GM18505 (cell line): ENCODE measurements at regions not wholly inside any gene's neighbourhood (a gene's known extent, or its start where the extent isn't known, plus 50 kb on each side); places are given as distances from the start of the nearest gene placed in this dataset.
"Not testable (repeated sequence)": the region's sequence is repeated elsewhere in the genome, so short reads cannot be mapped to it uniquely, and the experiment has no call there.

ENCODE experiments used
- ATAC-seq: cut with Tn5 transposase; IDR thresholded peaks from one replicate; pipeline ENCODE4 v1.9.1; 2021; ENCODE audit not compliant: unreplicated experiment
- POLR2A ChIP-seq: IDR thresholded peaks from 4 replicates; pipeline ENCODE4 v1.6.1; 2011; ENCODE audit warnings: borderline replicate concordance; ENCODE audit not compliant: insufficient read depth, insufficient read length; ENCODE audit errors: extremely low read depth

DNA sequence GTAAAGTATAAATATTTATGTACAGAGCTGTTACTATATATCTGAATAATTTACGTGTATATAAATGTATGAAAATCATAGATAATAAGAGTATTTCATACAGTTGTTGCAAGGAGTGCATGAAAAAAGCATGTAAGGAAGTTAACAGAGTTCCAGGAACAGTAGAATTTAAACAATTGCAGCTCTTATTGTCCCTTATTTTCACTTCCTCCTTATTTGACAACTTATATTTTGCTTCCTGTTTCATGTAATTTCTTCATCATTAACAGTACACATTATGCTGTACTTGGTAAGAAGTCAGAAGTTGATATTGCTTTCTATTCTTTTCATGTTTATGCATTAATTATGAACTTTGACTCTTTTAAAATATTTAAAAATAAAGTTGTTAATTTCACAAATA is 681.5 kb downstream of the LRRIQ3 start:
- no peak for ATAC-seq
- no peak for TF ChIP-seq POLR2A

DNA sequence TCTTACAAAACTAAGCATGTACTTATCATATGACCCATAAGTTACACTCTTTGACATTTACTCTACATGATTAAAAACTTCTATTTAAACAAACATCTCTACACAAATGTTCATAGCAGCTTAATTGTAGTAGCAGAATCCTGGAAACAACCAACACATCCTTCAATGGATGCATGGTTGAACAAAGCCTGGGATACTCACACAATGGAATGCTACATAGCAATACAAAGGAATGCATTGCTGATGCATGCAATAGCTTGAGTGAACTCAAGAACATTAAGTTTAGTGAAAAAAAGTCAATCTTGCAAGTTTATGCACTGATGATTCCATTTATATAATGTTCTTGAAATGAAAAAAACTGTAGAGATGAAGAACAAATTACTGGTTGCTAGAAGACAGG is 686.9 kb downstream of the LRRIQ3 start:
- ATAC-seq = no peak
- no peak for TF ChIP-seq POLR2A

DNA sequence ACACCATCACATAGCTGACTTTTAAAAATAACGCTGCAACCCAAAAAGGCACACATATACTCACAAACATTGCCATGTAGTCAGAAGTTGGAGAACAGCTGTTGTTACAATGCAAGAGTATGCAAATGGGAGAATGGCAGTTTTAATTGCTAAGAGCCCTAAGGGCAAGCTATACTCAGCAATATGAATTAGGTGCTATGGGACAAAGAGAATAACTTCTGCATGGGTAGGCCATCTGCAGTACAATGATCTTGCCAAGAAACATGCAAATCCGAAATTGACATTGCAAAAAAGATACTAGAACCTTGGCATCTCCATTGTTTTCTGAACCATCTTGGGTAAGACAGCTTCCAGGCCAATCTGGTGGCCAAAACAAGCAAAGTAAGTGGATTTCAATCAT is 697.8 kb downstream of the LRRIQ3 start:
- no peak for ATAC-seq
- no peak for TF ChIP-seq POLR2A

DNA sequence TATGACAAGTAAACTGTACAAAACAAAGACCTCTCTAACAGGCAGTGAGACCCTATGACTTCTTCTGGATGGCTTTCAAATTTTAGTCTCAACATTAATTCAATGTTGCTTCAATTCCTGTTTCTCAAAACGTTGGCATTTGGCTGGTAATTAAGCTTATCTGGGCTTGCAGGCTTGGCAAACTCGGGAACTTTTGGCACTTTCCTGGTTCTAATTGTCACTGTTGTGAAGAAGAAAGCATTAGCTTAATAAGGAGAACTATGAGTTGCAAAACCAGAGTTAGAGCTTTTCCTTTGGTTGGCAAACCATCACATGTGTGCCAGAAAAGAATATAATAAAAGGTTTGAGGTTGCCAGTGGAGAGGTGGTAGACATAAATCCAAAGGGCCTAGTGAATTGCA is 698.3 kb downstream of the LRRIQ3 start:
- no peak for TF ChIP-seq POLR2A
- ATAC-seq = no peak

DNA sequence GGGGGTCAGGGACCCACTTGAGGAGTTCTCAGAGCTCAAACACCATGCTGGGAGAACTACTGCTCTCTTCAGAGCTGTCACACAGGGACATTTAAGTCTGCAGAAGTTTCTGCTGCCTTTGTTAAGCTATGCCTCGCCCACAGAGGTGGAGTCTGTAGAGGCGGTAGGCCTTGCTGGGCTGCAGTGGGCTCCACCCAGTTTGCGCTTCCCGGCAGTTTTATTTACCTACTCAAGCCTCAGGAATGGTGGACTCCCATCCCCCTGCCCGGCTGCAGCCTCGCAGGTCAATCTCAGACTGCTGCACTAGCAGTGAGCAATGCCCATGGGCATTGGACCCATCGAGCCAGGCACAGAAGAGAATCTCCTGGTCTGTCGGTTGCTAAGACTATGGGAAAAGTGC is 706.4 kb downstream of the LRRIQ3 start:
- no peak for ATAC-seq
- no peak for TF ChIP-seq POLR2A

DNA sequence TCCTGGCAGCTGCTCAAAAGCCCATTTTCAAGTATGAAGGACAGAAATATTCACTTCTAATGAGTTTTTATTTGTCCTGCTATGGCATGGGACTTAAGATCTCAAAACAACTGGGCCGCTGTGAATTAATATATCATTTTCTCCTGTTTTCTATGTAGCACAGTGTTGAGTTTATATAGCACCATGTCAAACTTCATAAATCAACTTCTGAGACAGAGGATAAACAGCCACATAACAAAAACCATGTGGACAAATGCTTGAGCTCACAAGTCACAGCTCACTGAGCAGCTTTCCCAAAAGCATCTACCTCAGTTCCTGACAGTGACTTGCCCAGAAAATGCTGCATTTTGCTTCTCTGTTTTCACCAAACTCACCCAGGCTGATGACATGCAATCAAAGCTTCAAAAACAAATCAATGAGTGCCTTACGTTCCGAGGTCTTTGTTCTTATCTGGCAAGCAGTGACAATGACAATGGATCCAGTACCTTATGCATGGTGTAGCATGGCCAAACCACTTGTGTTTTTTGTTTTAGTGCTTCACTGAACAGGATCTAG is 722.6 kb downstream of the LRRIQ3 start:
- no peak for TF ChIP-seq POLR2A
- no peak for ATAC-seq

DNA sequence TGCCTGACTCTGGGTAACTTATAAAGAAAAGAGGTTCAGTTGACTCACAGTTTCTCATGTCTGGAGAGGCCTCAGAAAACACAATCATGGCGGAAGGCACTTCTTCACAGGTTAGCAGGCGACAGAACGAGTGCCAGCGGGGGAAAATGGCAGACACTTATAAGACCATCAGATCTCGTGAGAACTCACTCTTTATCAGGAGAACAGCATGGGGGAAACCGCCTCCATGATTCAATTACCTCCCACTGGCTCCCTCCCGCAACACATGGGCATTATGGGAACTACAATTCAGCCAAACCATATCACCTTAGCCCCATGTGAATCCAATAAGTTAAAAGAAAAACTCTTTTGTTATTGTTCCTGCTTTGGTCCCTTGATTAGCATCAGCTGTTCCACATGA is 725.2 kb downstream of the LRRIQ3 start:
- ATAC-seq = no peak
- TF ChIP-seq POLR2A = no peak

DNA sequence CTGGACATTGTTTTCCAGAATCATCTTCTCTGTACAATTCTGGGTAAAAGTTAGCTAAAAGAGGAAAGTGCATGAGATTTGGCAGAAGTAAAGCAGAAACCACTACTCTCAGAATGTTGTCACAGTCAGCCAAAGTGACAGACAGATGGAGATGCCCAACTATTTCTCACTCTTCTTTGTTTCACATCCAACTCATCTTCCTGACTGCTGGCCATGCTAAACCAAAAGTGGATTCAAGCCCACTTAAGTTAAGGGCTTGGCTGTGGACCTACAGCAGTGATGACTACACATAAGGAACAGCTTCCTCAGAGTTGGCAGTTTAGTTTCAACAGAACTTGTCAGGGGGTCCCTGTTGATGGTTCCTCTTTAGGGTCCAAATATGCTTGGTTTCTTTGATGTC is 730.2 kb downstream of the LRRIQ3 start:
- ATAC-seq = no peak

DNA sequence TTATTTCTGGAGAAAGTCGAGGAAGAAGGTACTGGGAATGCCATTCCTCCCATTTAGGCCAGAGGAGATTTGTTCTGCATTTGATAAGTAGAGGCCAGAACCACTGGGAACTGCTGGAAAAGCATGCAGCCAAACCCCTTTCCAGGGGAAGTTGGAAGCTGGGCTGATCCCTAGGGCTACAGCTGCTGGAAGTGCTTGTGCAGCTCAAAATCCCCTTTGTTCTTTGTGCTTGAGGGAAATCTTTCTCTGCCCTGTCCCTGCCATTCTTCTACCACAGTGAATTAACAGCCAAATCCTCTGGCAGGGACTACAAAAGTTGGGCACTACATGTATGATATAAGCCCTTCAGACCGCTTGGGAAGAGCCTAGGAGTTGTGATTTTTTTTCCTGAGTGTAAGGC is 734.1 kb downstream of the LRRIQ3 start:
- no peak for ATAC-seq
- TF ChIP-seq POLR2A = no peak

More for the DNA sequence above, 730.2 kb downstream of the LRRIQ3 start:
- no peak for TF ChIP-seq POLR2A

DNA sequence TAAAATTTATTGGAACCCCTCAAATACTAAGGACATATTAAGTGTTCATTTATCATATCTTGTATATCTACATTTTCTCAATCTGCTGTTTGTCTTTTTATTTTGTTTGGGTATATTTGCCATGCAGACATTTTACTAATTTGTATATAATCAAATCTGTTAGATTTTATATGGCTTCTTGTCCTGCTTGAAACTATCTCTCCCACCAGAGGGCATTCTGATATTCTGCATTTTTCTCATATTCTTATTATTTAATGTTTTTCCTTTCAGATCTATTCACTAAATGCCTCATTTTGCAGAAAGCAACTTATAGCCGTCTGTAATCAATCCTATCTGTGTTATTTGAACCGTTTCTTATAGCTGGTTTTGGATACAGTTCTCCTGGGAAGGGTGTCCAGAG is 745.5 kb downstream of the LRRIQ3 start:
- ATAC-seq = no peak
- TF ChIP-seq POLR2A = no peak

DNA sequence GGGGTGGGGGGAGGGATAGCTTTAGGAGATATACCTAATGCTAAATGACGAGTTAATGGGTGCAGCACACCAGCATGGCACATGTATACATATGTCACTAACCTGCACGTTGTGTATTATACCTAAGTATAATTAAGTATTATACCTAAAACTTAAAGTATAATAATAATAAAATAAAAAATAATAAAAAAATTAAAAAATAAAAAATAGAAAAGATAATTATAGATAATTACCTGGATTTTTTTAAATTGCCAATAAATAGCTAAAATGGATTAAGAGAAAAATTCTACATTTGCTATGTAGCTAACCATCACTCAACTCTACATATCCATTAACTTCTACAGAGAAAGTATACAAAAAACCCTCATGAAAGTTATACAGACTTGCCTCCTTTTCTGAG is 747.3 kb downstream of the LRRIQ3 start:
- not testable (repeated sequence) for ATAC-seq

DNA sequence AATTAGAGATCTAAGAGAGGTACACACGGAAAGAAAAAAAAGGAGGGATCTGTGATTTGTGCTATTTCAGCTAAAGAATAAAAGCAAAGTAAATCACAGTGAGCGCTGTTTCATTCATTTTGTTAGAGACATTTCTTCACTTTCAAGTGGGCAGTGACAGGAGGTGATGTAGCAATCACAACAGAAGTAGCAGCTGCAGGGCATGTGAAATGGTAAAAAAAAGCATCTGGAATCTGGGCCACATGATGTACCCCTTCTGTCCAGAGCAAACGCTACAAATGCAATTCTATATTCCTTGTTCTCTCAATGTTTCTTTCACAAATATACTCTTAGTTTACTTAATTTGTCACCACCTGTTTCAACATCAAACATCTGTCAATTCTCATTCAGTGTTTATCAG is 786.5 kb downstream of the LRRIQ3 start:
- no peak for TF ChIP-seq POLR2A
- no peak for ATAC-seq

DNA sequence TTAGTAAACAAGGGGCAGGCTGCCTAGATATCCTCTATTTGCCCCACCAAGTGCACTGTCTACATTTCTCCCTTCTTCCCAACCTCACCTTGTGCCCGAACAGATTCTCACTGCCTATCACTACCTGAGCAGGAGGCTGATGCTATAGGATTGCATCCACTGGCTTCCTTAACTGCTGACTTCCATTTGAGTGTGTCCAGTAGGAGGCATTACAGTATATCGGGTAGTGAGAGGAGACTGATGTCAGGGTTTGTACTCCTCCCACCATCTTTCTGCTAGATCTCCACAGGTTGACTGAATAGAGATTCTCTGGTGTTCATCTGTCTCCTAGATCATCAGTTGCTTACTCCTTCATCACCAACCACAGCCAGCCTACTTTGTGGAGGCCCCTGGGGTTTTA is 796.3 kb downstream of the LRRIQ3 start:
- no peak for ATAC-seq

DNA sequence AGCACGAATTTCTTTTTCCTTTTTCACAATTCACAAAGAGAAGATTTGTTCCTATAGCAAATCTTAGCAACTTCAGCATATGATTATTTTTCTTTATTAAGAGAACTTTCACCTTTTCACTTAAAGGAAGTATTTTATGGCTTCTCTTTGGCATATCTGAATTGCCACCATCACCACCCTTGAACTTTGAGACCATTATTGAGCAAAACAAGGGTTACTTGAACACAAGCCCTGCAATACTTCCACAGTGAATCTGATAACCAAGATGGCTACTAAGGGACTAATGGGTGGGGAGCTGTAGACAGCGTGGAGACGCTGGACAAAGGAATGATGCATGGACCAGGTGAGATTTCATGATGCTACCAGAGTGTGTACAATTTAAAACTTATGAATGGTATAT is 815.0 kb downstream of the LRRIQ3 start:
- ATAC-seq = no peak
- TF ChIP-seq POLR2A = no peak

More for the DNA sequence above, 796.3 kb downstream of the LRRIQ3 start:
- TF ChIP-seq POLR2A = no peak

DNA sequence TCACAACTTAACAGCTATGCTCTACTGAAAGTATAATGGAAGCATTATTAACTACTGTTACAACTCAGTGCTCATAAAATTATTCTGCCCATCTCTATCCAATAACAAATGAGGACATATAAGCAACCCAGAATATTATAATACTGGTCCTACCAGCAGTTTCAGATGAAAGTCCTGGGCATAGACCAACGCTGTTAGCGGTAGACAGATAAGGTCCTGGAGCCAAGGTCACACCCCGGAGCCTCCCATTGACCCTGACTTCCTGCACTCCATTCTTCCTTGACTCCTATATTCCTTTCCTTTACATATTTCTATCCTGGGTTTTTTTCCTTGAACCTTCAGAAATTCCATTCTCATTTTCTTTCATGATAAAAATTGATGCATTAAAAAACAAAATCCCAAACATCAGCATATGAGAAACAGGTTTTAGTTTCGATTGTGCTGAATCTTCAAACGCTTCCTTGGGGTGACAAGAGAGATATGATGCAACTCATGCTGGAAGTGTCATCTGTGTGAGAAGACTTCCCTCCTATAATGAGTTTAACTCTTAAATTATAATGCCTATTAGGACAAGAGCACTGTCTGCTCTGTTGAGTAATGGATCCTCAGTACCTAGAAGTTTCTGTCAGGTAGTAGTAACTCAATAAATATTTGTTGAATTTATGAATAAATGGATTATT is 831.1 kb downstream of the LRRIQ3 start:
- ATAC-seq = no peak

More for the DNA sequence above, 831.1 kb downstream of the LRRIQ3 start:
- TF ChIP-seq POLR2A = no peak
